Liver (tissue), 3 donors: ENCODE measurements at regions not wholly inside any gene's neighbourhood (a gene's known extent, or its start where the extent isn't known, plus 50 kb on each side); places are given as distances from the start of the nearest gene placed in this dataset.

Experiments used
- ATF3 ChIP-seq: IDR thresholded peaks from 2 replicates; pipeline ENCODE4 v1.6.1; 2016; ENCODE audit warnings: antibody characterized with exemption
- CTCF ChIP-seq: fragments of 150-350 bp; IDR thresholded peaks from 2 replicates; pipeline ENCODE4 v1.5.1; 2017; ENCODE audit warnings: improper control_type of control experiment, low read depth, low read length; ENCODE audit not compliant: missing input control
- FOXA1 ChIP-seq: IDR thresholded peaks from 2 replicates; pipeline ENCODE4 v1.6.1; 2016; ENCODE audit warnings: antibody characterized with exemption
- GABPA ChIP-seq, 2 donors: IDR thresholded peaks in 1 of 2; conservative IDR thresholded peaks in 1 of 2; 2 replicates each; pipeline ENCODE4 v1.6.1; 2016; ENCODE audit warnings: antibody characterized with exemption in 2 of 2, mild to moderate bottlenecking in 1 of 2, moderate library complexity in 1 of 2
- JUND ChIP-seq, 2 donors: IDR thresholded peaks; 2 replicates each; pipeline ENCODE4 v1.6.1; 2016; ENCODE audit warnings: antibody characterized with exemption in 2 of 2
- MAX ChIP-seq: IDR thresholded peaks from 2 replicates; pipeline ENCODE4 v1.6.1; 2016; ENCODE audit warnings: antibody characterized with exemption
- RAD21 ChIP-seq, 2 donors: IDR thresholded peaks; 2 replicates each; pipeline ENCODE4 v1.6.1; 2016; ENCODE audit warnings: antibody characterized with exemption in 2 of 2, mild to moderate bottlenecking in 2 of 2
- REST ChIP-seq: IDR thresholded peaks from 2 replicates; pipeline ENCODE4 v1.6.1; 2016; ENCODE audit warnings: antibody characterized with exemption, mild to moderate bottlenecking
- SP1 ChIP-seq: IDR thresholded peaks from 2 replicates; pipeline ENCODE4 v1.6.1; 2018; ENCODE audit warnings: antibody characterized with exemption, mild to moderate bottlenecking
- ZBTB33 ChIP-seq: IDR thresholded peaks from 2 replicates; pipeline ENCODE4 v1.6.1; 2016; ENCODE audit warnings: antibody characterized with exemption
- donor health status: healthy.
- donor health status: healthy.

GRCh38 chr2:173435574-173435973 is 80.9 kb downstream of the CDCA7 start:
- no peak for TF ChIP-seq CTCF
- TF ChIP-seq RAD21 (IDR thresholded peaks at IDR 0.05) = no peak
- TF ChIP-seq ZBTB33 = no peak
- TF ChIP-seq GABPA (IDR thresholded peaks at IDR 0.05 in 1 of 2, conservative IDR thresholded peaks at IDR 0.05 in 1 of 2) = no peak
- no peak for TF ChIP-seq JUND (IDR thresholded peaks at IDR 0.05)
- TF ChIP-seq ATF3 = no peak
- TF ChIP-seq MAX = no peak
- no peak for TF ChIP-seq SP1
- no peak for TF ChIP-seq REST
- TF ChIP-seq FOXA1 = no peak
